DMS53 treated with DMSO at 0.1 percent for 48 hours (cell line): ENCODE measurements at regions not wholly inside any gene's neighbourhood (a gene's known extent, or its start where the extent isn't known, plus 50 kb on each side); places are given as distances from the start of the nearest gene placed in this dataset.
A peak's percentile ranks its signal among the peaks of the same experiment; 100 is the strongest.

Source experiments
- DNase-seq: peaks from one replicate; lab custom pipeline; 2025; ENCODE audit not compliant: unreplicated experiment; lab: John Stamatoyannopoulos, UW

DNA sequence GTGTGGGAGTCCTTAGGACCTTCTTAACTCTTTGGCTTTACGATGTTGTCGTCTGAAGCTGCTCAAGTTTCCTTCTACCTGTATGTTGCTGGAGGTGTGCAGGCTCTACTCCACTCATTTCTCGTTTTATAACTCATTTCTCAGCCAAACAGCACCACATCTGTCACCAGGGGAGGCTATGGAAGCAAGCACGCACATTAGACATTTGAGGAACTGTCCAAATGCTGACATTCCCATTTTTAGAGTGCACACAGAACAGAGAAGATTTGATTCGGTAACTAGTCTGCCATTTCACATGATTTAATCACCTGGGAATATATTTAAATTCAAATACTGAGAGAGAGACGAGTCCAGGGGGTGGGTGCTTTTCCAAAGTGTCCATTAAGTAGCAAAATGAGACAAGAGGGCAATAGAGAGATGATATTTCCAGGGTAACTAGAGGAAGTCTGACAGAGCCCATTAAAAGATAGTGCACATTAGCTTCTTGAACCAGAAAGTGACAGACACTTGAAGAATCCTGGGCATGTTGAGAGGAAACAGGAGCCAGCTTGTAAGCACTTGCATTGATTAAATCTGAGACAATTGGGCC lies 793.3 kb downstream of the TDRD15 start:
- DNase-seq, result no peak

DNA sequence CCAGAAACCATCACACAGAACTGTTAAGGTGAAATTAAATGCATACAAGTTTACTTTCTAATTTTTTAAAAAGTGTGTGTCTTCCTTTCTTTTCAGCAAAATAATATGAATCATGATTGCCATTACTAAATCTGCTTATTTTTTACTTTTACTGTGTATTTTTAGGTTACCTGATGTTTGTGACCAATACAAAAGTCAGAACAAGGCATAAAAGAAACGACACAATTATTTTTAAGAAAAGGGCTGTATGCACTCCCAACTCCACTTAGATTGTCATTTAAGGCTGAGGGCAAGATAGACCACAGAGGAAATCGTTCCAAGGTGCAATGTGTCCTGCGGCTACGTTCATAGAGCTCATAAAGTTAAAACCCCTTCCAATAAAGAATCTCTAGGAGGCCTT lies 797.0 kb downstream of the TDRD15 start:
- no peak for DNase-seq

DNA sequence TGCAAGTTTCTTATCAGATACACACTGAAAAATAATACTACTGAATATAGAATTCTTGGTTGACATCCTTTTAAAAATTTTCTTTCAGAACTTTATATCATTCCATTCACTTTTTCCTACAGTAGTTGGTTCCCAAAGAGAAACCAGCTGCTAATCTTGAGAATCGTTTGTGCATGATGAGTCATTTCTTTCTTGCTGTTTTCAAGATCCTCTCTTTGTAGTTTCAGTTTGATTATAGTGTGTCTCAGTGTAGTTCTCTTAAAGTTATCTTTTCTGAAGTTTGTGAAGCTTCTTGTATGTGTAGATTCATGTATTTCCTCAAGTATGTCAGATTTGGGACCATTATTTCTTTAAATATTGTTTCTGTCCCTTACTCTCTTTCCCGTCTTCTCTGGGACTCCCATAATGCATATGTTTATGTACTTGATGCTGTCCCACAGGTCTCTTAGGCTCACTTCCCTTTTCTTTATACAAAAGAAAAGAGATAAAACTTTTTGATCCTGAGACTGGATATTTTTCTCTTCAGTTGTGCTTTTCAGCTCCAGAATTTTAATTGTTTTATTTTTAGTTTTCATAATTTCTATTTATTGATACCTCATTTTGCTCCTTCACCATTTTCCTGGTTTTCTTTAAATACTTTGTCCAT lies 801.0 kb downstream of the TDRD15 start:
- DNase-seq, result no peak

DNA sequence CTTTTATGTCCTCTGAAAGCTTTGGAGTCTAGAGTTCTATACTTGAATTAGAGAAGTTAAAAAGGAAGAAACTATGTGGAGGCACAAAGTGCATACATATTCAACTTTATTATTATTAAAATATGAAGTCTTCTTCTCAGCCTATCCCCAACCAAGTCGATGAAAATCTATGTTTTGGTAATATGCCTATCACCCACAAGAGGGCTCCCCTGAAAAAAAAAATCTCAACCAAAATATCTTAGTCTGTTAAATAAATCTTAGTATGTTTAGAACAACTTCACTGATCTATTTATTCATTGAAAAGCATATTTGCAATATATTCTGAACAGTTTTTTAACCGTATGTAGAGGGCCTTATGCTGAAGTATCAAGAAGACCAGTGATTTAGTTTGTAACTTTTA lies 804.5 kb downstream of the TDRD15 start:
- no peak for DNase-seq

DNA sequence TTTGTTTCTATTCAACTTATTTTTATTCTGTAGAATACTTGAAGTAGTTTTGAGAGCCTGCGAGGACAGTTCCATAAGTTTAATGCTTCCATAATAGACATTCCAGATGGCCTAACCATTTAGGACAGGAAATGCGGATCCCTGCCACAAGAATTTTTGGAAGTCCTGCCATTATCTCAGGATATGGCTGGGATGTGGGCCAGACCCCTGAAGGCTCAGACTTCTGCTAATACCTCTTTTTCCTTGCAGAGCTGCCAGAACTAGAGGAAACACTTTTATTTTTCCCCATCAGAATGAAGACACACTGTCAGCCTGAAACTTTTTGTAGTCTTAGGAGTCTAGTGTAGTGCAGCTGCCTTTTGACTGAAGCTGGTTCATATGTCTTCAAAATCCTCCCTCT lies 806.5 kb downstream of the TDRD15 start:
- no peak for DNase-seq

DNA sequence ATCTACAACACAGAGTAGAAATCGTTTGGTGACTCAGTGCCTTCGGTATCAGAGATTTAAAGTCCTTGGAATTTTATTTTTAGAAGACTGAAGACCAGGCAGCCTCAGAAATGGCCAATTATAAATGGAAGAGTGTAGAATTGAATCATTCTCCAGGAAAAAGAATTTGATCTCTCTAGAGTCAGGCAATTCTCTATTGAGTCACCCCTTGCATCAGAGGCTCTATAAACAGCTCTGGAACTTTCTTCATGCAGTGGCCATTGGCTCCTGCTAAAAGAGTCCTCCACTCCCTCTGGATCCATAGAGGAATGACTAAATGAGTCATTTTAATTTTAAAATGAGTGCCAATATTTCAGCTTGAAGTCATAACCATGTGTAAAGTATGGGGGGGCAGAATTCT lies 816.2 kb downstream of the TDRD15 start:
- DNase-seq, result no peak

DNA sequence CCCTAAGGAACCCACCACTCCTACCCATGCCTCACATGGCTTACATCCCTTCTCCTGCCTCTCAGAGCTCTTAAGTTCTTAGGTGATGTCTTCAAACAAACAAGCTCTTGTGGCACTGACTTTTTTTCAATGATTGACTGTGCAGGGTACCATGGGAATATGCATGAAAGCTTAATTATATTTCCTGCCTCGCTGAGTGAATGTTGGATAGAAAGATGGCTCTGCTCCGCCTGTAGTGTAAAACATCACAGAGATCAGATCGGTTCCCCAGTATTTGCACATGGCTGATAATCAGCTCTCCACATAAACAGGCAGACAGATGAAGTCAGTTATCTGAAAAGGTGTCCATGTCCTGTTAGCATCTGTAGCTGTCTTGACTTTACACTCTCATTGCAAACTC lies 820.8 kb downstream of the TDRD15 start:
- DNase-seq, result no peak

DNA sequence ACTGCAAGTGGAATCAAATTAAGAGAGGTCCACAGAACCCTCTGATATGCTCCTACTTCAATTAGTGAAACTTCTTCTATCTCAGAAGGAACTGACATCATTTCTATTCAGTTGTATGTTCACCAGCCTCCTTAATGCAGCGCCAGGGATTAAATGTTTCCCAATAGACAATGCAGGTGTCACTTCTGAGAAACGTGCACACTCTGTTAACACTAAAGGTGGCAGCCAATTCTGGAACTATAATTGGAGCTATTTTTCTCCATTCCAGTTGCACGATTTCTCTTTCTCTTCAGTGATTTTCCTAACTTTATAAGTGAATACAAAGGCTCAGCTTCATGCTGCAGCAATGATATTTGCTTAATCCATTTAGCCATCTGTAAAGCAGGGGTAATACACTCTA lies 821.9 kb downstream of the TDRD15 start:
- no peak for DNase-seq

DNA sequence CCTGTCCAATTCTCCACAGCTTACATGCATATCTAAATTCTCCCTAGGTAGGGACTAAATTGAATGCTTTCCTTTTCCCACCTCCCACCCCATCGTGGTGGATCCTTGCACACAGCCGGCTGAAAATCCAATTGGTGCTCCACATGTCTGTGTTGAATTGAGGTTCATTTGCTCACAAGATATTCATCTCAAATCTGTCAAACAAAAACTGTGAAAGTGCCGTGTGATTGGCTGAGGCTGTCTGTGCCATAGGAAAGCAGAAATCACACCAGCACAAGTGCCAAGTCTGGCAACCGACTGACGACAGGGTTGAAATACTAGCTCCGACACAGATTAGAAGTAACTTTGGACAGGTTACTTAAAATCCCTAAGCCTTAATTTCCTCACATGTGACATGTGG lies 823.3 kb downstream of the TDRD15 start:
- no peak for DNase-seq

DNA sequence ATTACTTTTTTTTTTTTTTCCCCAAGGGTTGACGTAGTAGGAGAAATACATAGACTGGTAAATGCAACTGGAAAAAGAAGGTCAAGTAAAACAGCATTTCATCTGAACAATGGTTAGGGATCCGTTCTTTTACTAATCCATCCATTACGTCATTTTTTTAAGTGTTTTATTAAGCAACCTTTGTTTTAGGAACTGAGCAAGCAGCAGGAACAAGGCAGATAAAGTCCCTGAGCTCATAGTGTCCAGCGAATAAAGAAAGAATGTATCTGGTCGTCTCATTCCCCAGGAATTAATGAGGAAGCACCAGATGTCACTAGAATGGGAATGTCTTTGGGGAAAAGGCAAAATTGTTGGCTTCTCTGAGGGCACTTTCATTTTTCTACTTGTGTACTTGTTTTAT lies 842.4 kb downstream of the TDRD15 start:
- no peak for DNase-seq

DNA sequence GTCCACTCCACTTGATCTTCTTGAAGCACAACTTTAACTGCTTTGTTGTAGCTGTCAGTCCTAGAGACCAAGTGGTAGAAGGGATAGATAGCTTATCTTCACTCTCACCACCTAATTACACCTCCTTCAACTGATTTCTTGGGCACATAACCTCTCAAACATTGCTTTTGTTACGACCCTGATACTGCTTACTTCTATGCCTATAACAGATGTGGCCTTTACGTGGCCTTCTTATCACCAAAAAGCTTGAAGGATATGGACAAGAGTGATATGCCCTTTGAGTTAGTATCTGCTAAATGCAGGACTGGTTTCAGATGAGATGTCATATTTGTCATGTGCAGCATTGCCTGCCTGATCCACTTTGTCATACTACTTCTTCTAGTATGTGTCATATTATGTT lies 847.2 kb downstream of the TDRD15 start:
- no peak for DNase-seq

DNA sequence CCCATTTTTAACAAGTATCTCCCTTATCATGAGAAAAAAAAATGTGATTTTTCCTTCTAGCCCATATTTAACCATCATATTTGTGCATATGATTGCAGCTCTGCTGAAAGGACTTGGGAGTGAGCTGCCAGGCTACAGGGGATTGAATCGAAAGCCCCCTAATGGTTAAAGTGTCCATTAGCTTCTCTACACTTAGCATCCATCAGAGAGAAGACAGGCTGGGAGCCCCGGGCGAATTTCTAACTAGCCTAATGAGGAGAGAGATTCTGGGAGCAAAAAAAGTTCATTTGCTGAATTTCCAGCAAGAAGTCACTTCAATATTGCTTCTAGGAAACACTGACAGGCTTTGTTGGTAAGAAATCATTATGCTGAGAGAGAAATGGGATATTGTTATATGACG lies 848.8 kb downstream of the TDRD15 start:
- no peak for DNase-seq

DNA sequence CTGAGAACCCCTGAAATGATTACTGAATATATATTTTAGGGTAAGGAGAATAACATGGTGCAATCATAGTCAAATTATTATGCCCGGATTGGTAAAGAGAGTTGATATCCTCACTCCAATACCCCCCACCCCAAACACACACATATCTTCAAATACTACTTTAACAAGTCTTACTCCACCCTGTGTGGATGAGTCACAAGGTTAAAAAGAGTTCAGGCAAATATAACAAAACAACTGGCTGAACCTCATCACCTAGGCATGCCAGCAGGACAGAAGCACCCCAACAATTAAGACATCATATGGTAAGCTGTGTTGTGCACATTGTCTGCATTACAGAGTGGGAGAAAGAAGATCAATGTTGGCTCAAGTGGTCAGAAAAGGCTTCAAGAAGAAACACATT lies 857.4 kb downstream of the TDRD15 start:
- DNase-seq, result no peak

DNA sequence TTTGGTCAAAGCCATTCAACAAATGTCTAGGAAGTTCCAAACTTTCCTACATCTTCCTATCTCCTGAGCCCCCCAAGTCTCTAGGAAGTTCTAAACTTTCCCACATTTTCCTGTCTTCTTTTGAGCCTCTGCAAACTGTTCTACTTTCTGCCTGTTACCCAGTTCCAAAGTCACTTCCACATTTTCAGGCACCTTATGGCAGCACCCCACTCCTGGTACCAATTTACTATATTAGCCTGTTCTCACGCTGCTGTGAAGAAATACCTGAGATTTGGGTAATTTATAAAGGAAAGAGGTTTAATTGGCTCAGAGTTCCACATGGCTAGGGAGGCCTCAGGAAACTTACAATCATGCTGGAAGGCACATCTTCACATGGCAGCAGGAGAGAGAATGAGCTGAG lies 869.2 kb downstream of the TDRD15 start:
- no peak for DNase-seq

DNA sequence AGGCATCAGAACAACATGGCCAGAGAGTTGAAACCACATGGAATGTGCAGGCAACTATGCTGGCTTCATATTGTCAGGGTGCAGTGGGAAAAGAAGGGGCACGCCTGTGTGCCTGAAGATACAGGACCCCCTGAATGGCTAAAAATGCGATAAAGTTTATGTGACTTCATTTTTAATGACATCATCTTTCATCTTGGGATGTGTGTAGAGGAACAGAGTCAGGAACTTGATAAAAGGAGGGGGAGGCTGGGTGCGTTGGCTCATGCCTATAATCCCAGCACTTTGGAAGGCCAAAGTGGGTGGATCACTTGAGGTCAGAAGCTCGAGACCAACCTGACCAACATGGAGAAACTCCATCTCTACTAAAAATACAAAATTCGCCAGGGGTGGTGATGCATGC lies 872.6 kb downstream of the TDRD15 start:
- DNase-seq, result no peak

DNA sequence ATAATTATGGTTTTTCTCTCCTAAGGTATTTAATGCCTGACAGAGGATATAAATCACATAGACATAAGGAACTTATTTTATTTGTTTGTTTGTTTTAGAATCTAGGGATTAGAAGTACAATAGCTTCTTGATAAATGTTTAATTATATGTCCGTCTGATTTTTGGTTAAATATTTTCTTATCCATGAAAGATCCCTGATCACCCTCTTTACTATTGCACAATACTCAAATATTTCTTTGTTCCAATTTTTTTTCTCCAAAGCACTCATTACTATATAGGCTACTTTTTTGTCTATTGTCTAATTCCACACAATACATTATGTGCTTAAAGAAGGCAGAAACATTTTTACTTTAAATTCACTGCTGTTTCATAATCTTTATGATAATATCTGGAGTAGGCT lies 875.8 kb downstream of the TDRD15 start:
- DNase-seq, result no peak

DNA sequence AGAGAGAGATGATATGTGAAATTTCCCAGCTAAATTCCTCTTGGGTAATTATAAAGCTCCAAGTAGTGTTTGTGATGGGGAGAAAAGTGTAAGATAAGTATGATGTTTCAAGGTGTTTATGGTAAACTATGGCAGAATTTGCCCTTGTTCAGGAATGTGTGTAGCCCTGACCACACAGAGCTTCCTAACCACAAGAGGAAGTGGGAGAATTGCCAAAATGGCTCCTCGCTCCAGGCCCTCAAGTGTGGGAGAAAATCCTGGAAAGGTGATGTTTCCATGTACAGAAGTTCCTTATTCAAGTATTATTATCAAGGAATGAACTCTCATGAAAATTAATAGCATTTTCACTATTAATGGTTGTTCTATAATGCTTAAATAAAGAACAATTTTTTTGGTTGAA lies 878.3 kb downstream of the TDRD15 start:
- no peak for DNase-seq

DNA sequence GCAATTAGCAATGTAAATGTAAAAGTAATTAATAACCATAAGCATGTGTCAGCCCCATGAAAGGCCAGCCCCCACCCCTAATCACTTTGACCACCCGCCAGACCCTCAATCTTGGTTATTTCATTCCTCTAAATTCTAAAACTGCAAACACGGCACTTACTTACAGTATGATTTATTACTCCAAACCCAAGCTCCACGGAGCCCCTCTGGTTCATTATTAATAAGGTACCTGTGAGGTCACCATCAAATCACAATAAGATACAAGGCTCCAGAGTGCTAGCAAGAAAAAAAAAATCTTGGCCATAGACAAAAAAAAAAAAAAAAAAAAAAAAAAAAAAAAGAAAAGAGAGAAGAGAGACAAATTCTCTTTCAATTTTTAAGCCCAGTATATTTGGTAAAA lies 879.5 kb downstream of the TDRD15 start:
- DNase-seq, result no peak

DNA sequence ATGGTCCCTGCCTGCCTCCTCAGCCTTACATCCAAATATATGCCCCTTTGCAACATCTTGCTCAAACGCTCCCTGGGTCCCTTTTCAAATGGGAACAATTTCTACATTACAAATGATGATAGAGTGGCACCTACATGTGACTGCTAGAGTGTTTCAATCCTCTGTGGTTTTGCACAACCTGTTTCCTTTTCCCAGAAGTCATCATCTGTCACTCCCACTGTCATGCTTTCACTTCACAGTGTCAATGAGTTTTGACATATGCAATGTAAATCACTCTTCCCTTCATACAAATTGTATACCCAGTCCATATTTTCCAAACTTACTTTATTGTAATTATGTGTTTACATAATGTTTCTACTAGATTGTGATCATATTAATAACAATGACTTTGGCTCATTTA lies 887.3 kb downstream of the TDRD15 start:
- no peak for DNase-seq

DNA sequence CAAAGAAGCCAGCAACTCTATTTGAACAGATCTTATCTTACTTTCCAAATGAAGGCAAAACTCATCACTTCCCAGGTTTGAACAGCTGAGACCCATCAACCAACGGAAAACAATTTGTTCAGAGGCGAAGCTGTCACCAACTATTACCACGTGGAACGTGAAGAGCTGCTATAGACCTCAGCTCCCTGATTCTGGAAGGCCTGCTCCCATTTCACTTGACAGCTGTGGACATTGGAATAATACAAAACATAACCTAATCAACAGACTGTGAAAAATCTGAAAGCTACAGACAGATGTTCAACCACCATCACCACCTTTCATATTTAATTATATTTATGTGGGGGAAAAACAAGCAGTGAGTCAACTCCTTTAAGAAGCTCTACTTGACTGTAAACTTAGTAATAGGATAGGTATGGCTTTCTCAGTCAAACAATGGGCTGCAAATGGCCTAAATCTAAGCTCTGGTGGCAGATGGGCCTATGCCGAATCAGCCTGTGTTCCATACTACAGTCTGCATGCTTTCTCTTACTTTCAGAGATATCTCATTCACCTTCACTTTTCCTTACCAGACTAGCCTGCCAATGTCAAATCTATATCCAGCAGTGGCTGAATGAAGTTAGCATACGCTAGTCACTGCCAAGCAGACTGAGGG lies 896.4 kb downstream of the TDRD15 start:
- peak; percentile 42 for DNase-seq

DNA sequence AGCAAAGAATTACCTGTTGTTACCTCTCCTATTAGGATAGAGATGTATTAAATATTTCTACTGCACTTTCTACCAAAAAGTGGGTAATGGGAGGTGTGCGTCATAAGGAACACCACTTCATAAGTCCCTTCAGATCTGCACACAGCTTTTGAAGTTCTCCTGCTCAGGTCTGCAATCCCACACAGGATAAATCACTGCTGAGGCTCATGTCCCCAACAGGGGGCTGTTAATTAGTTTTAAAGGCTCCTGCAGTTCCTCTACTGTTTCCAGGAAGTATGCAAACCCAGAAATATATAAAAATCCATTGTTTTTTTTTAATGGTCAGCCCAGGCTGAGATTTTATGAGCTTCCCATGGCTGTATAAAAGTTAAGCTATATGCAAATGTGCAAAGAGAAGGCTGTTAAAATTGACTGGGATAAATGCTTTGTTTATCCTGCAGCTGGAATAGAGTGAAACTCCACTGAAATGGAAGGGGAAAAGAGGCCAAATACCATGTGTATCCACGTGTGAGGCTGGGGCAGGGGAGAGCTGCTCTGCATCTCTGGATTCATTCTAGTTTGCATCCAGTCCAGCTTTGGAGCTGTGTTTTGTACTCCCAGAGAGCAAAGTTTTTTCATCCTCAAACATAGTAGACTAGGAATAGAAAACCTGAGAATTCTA lies 903.7 kb downstream of the TDRD15 start:
- DNase-seq, result no peak

DNA sequence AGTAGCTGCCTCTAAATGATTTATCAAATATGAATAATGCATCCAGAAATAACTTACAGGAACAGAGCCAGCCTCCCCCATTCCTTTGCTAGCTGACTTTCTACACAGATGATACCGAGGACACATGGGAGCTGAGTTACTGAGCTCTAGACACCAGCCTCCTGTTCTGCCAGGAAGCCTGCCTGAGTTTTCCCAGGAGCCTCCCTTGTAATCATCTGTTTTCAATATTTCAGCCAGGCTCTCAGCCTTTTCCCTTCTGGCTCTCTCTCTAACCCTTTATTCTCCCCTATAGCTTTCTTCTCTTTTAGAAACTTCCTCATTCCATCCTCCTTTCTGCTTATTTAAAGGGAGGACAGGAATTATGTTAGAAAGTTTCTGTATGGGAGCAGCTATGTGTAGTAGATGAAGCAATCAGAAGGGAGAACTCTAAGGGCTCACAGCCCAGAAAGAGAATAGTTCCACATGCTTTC lies 911.6 kb downstream of the TDRD15 start:
- no peak for DNase-seq
